Omental fat pad (tissue), 3 donors: ENCODE measurements at regions not wholly inside any gene's neighbourhood (a gene's known extent, or its start where the extent isn't known, plus 50 kb on each side); places are given as distances from the start of the nearest gene placed in this dataset.

Source experiments
- ATAC-seq: fragments of 150-250 bp; one replicate; pipeline ENCODE4 v1.9.1; 2016; ENCODE audit warnings: mild to moderate bottlenecking, moderate library complexity; ENCODE audit not compliant: low FRiP score
- DNase-seq: peaks from one replicate; pipeline ENCODE4 v3.0.0-alpha.2; 2019; ENCODE audit warnings: low spot score
- TF ChIP-seq, protein P1 (sequence below), 3 donors: fragments of 450-650 bp; IDR thresholded peaks; one replicate each; pipeline ENCODE4 v1.5.1; 2016 to 2017; ENCODE audit warnings: antibody characterized with exemption in 3 of 3, mild to moderate bottlenecking in 3 of 3, moderate library complexity in 2 of 3

DNA sequence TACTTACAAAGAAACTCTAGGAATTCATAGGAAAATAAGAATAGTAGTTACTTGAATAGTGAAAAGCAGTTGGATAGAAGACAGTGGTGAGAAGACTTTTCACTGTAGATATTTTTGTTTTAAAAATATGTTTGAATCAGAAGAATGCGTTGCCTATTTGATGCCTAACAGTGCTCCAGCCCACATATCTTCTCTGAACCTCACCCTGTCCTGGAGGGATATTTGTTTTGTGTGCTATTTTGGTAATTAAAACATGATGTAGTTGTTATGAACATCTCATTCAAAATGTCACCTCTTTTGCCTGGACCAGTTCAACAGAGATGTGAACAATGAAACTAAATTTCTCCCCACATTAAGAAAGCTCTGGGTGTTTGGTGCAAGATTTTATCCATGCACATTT is 87.6 kb downstream of the CARTPT start:
- DNase-seq (no peak), ATAC-seq (no peak)

DNA sequence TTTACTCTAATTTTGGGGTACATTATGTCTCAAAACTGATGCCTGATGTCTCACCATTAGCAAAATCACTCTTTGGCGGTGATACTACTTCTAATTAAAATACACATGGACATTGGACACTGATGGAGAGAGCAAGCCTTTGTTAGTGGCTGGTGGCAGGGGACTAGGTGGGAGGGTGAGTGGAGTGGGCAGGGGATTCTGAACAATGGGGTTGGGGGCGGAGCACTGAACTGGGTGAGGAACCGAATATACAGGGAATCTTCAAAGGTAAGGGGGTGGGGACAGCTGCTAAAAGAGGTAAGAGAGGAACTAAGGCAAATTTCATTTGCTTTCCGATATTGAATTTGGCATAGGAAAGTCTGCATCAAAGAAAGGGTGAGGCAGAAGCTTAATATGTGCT is 88.8 kb downstream of the CARTPT start:
- TF ChIP-seq, protein P1, sequence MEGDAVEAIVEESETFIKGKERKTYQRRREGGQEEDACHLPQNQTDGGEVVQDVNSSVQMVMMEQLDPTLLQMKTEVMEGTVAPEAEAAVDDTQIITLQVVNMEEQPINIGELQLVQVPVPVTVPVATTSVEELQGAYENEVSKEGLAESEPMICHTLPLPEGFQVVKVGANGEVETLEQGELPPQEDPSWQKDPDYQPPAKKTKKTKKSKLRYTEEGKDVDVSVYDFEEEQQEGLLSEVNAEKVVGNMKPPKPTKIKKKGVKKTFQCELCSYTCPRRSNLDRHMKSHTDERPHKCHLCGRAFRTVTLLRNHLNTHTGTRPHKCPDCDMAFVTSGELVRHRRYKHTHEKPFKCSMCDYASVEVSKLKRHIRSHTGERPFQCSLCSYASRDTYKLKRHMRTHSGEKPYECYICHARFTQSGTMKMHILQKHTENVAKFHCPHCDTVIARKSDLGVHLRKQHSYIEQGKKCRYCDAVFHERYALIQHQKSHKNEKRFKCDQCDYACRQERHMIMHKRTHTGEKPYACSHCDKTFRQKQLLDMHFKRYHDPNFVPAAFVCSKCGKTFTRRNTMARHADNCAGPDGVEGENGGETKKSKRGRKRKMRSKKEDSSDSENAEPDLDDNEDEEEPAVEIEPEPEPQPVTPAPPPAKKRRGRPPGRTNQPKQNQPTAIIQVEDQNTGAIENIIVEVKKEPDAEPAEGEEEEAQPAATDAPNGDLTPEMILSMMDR (IDR thresholded peaks at IDR 0.05), result no peak
- ATAC-seq (no peak), DNase-seq (no peak)

More for the DNA sequence above, 87.6 kb downstream of the CARTPT start:
- TF ChIP-seq, protein P1 (IDR thresholded peaks at IDR 0.05), result no peak

DNA sequence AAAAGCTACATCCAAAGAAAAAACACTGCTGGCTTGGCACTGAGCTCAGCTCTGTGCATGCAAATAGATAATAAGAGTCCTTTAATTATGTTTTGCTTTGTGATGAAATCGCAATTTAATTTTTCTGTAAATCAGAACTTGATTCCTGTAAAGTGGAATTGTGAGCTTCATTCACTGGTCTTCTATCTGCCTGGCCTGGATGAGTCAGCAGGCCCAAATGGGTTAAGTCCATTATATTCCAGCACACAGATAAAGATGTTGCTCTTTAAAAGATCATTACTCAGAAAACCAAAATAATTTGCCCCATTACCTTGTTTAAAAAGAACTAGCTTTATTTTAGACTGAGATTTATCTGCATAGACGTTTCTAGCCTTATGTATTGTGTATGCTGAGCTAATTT is 90.4 kb downstream of the CARTPT start:
- TF ChIP-seq, protein P1 (IDR thresholded peaks at IDR 0.05), result no peak
- no peak for DNase-seq
- ATAC-seq, result no peak

DNA sequence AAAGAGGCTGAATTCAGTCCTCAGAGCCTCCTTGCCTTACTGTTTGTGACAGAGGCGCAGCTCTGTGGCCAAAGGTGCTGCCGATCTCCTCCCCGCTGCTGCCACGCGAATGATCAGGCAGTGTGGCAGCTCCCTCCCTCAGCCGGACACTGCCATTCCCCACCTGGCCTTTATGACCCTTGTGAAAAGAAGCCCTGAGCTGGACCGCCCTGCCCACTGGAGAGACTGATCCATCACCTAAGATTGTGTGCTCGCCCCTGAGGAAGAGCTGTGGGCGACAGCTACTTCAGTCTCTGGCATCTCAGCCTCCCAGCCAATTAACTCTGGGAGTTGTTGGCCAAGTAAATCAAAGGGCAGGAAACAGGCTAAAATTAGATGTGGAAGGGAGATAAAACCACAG is 90.9 kb downstream of the CARTPT start:
- ATAC-seq, result no peak
- TF ChIP-seq, protein P1 (IDR thresholded peaks at IDR 0.05), result no peak

DNA sequence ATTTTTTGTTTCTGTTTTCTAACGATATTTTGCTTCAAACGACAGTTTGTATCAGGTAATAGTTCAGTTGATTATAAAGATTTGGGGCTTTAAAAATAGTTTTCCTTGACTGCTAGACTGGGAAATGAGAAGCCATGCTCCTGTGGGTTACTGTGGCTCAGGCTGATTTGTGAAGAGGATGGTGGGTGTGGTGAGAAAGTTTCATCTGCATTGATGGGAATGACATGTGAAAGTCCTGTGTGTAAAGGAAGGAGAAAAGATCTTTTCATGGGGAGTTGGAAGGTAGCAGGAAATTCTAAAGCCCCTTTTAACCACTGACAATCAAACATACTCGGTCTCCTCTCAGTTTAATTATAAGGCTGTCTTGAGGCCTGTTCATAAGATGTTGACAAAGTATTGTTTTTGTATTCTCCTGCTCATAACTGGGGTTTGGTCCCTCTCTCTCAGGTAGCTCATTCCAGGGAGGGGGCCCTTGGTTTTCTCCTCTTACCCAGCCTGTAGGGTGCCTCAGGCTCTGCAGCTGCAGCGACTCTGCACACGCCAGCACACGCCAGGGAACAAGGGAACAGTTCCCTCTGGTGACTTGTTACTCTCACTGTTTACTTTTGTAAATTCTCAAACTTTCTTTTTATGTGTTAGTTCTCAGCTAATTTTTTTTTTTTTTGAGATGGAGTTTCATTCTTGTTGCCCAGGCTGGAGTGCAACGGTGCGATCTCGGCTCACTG is 91.6 kb downstream of the CARTPT start:
- ATAC-seq (no peak), DNase-seq (no peak)
- TF ChIP-seq, protein P1 (IDR thresholded peaks at IDR 0.05), result no peak

More for the DNA sequence above, 90.9 kb downstream of the CARTPT start:
- no peak for DNase-seq

DNA sequence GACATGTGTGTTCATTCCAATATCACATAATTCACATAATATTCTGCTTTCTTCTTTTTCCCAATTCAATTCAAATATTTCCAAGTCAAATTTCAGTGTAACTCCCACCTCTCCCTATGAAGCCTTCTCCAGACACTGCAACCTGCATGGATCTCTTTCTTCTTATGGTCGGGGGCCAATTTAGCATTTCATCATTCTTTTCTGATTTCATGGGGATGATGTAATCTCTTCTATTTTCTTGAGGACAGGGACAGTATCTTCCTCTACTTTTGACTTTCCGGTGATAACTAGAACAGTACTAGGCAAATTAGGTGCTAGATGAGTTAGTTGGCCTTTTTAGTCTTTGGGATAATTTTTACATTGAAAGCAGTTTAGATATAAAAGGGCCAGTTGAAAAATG is 92.7 kb downstream of the CARTPT start:
- DNase-seq (no peak), ATAC-seq (no peak)
- TF ChIP-seq, protein P1 (IDR thresholded peaks at IDR 0.05), result no peak

DNA sequence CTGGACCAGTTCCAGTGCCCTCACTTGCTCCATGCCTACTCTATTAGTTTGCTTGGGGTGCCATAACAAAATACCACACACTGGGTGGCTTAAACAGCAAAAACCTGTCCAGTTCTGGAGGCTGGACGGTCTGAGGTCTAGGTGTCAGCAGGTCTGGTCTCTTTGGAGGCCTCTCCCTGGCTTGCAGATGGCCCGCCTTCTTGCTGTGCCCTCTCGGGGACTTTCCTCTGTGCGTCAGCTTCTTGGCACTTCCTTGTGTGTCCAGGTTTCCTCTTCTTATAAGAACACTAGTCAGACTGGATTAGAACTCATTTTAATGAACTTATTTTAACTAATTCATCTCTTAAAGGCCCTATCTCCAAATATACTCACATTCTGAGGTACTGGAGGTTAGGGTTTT is 97.2 kb downstream of the CARTPT start:
- ATAC-seq (no peak), DNase-seq (no peak)
- TF ChIP-seq, protein P1 (IDR thresholded peaks at IDR 0.05), result no peak
